ENCODE measurements at regions not wholly inside any gene's neighbourhood (a gene's known extent, or its start where the extent isn't known, plus 50 kb on each side); places are given as distances from the start of the nearest gene placed in this dataset.

GRCh38 chr7:15782656-15783055 is 96.2 kb upstream of the MEOX2 start:
- no peak overlapping the region for H3K4me3 ChIP-seq (ENCODE audit: low read length)
- intact Hi-C loops (cut with micrococcal nuclease): no loop called here
- peaks cover 0 to 14% (median 3%) of the 10 kb centered on the region in 11 donors for H3K9me3 Mint-ChIP-seq
- no peaks in the 10 kb centered on the region for H3K36me3 Mint-ChIP-seq
- POLR2A ChIA-PET: no interaction called here
- H3K9me3 ChIP-seq (ENCODE audit: control insufficient read depth in 2 of 3, low read length in 3 of 3): no peaks in the 10 kb centered on the region
- no peak overlapping the region for H3K4me3 Mint-ChIP-seq
- peaks cover 0 to 5% (median 0%) of the 10 kb centered on the region in 7 donors for H3K4me1 Mint-ChIP-seq
- H3K27ac ChIP-seq (ENCODE audit: low read depth, low read length): no peak overlapping the region
- no peaks in the 10 kb centered on the region for H3K27me3 ChIP-seq (ENCODE audit: control insufficient read depth in 2 of 2, insufficient read depth in 2 of 2, low read length in 2 of 2)
- H3K36me3 ChIP-seq (ENCODE audit: control insufficient read depth in 2 of 3, insufficient read depth in 3 of 3, low read length in 3 of 3): no peaks in the 10 kb centered on the region
- H3K27ac Mint-ChIP-seq: no peak overlapping the region
- H3K27me3 Mint-ChIP-seq: no peaks in the 10 kb centered on the region
- no peaks in the 10 kb centered on the region for H3K4me1 ChIP-seq (ENCODE audit: control insufficient read depth in 2 of 2, insufficient read depth in 2 of 2, low read length in 2 of 2)
- DNase-seq (no peak), ATAC-seq (no peak)
- CTCF ChIA-PET: no interaction called here

DNA sequence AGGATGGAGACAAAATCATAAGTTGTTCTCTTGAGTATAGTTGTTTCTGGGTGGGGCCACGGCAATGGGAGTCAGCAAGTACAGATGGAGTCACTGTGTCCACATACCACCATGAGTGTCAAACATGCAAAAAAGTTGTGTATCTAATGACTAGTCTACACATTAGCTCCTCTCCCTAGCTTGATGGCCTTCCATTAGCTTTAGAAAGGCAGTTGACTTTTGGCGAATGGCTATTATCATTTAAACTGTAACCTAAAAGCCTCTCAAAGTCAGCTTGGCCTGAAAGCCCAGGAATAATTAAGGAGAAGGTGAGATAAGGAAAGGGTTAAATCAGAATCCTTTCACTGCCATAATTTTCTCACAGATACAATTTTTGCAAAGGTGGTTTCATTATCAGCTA is 95.5 kb upstream of the MEOX2 start:
- peaks cover 0 to 12% (median 3%) of the 10 kb centered on the region in 11 donors for H3K9me3 Mint-ChIP-seq
- no peaks in the 10 kb centered on the region for H3K9me3 ChIP-seq (ENCODE audit: control insufficient read depth in 2 of 3, low read length in 3 of 3)

GRCh38 chr7:15780271-15780670 is 93.8 kb upstream of the MEOX2 start:
- H3K4me1 Mint-ChIP-seq: peaks cover 0 to 5% (median 0%) of the 10 kb centered on the region in 7 donors
- intact Hi-C loops (cut with micrococcal nuclease): no loop called here
- Histone ChIP-seq H3K4me3 (ENCODE audit: low read length) (no peak overlapping the region), H3K27ac (ENCODE audit: low read depth, low read length) (no peak overlapping the region), H3K4me1 (ENCODE audit: control insufficient read depth in 2 of 2, insufficient read depth in 2 of 2, low read length in 2 of 2) (no peaks in the 10 kb centered on the region), H3K36me3 (ENCODE audit: control insufficient read depth in 2 of 3, insufficient read depth in 3 of 3, low read length in 3 of 3) (no peaks in the 10 kb centered on the region), H3K9me3 (ENCODE audit: control insufficient read depth in 2 of 3, low read length in 3 of 3) (no peaks in the 10 kb centered on the region), H3K27me3 (ENCODE audit: control insufficient read depth in 2 of 2, insufficient read depth in 2 of 2, low read length in 2 of 2) (no peaks in the 10 kb centered on the region)
- DNase-seq (no peak), ATAC-seq (no peak)
- H3K36me3 Mint-ChIP-seq: no peaks in the 10 kb centered on the region
- no peak overlapping the region for H3K4me3 Mint-ChIP-seq
- H3K27ac Mint-ChIP-seq: no peak overlapping the region
- no peaks in the 10 kb centered on the region for H3K27me3 Mint-ChIP-seq
- ChIA-PET POLR2A (no interaction called here), CTCF (no interaction called here)
- peaks cover 0 to 12% (median 0%) of the 10 kb centered on the region in 11 donors for H3K9me3 Mint-ChIP-seq

More for the DNA sequence above, 95.5 kb upstream of the MEOX2 start:
- no peak overlapping the region for H3K4me3 ChIP-seq (ENCODE audit: low read length)
- Mint-ChIP-seq H3K27ac (no peak overlapping the region), H3K4me1 (peaks cover 0 to 5% (median 0%) of the 10 kb centered on the region in 7 donors), H3K36me3 (no peaks in the 10 kb centered on the region), H3K4me3 (no peak overlapping the region), H3K27me3 (no peaks in the 10 kb centered on the region)
- no peak overlapping the region for H3K27ac ChIP-seq (ENCODE audit: low read depth, low read length)
- no peaks in the 10 kb centered on the region for H3K27me3 ChIP-seq (ENCODE audit: control insufficient read depth in 2 of 2, insufficient read depth in 2 of 2, low read length in 2 of 2)
- intact Hi-C loops (cut with micrococcal nuclease): no loop called here
- H3K36me3 ChIP-seq (ENCODE audit: control insufficient read depth in 2 of 3, insufficient read depth in 3 of 3, low read length in 3 of 3): no peaks in the 10 kb centered on the region
- no peak for DNase-seq
- POLR2A ChIA-PET: no interaction called here
- ATAC-seq: no peak
- CTCF ChIA-PET: no interaction called here
- H3K4me1 ChIP-seq (ENCODE audit: control insufficient read depth in 2 of 2, insufficient read depth in 2 of 2, low read length in 2 of 2): no peaks in the 10 kb centered on the region

GRCh38 chr7:15778191-15778590 is 91.7 kb upstream of the MEOX2 start:
- CTCF ChIA-PET: no interaction called here
- Mint-ChIP-seq H3K4me1 (peaks cover 0 to 5% (median 0%) of the 10 kb centered on the region in 7 donors), H3K9me3 (peaks cover 0 to 15% (median 1%) of the 10 kb centered on the region in 11 donors), H3K4me3 (no peak overlapping the region), H3K27ac (no peak overlapping the region), H3K36me3 (no peaks in the 10 kb centered on the region), H3K27me3 (no peaks in the 10 kb centered on the region)
- Histone ChIP-seq H3K9me3 (ENCODE audit: control insufficient read depth in 2 of 3, low read length in 3 of 3) (no peaks in the 10 kb centered on the region), H3K4me3 (ENCODE audit: low read length) (no peak overlapping the region), H3K36me3 (ENCODE audit: control insufficient read depth in 2 of 3, insufficient read depth in 3 of 3, low read length in 3 of 3) (no peaks in the 10 kb centered on the region), H3K27me3 (ENCODE audit: control insufficient read depth in 2 of 2, insufficient read depth in 2 of 2, low read length in 2 of 2) (no peaks in the 10 kb centered on the region), H3K27ac (ENCODE audit: low read depth, low read length) (no peak overlapping the region), H3K4me1 (ENCODE audit: control insufficient read depth in 2 of 2, insufficient read depth in 2 of 2, low read length in 2 of 2) (no peaks in the 10 kb centered on the region)
- POLR2A ChIA-PET: no interaction called here
- DNase-seq: no peak
- intact Hi-C loops (cut with micrococcal nuclease): no loop called here
- no peak for ATAC-seq

DNA sequence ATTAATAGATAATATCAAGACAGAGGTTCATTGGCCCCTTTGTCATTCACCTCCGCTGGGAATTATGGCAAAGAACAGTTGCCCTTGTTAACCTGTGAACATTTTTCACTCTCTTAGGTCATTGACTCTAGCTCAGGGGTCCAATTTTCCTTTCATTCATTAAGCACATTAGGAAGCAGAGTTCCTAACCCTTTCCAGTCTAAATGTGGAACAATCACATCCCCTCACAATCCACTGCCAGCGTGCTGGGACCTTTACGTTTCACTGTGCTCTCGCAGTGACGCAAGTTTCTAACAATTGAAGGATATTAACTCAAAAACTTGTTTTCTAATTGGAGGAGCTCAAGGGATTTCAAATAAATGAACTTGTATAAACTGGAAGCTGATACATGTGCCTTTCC is 79.3 kb upstream of the MEOX2 start:
- no peaks in the 10 kb centered on the region for H3K36me3 Mint-ChIP-seq
- peaks cover 0 to 21% (median 7%) of the 10 kb centered on the region in 11 donors for H3K9me3 Mint-ChIP-seq
- no peak overlapping the region for H3K4me3 ChIP-seq (ENCODE audit: low read length)
- H3K27me3 Mint-ChIP-seq: no peaks in the 10 kb centered on the region
- no peak overlapping the region for H3K27ac ChIP-seq (ENCODE audit: low read depth, low read length)
- H3K36me3 ChIP-seq (ENCODE audit: control insufficient read depth in 2 of 3, insufficient read depth in 3 of 3, low read length in 3 of 3): no peaks in the 10 kb centered on the region
- ATAC-seq: no peak
- H3K4me1 ChIP-seq (ENCODE audit: control insufficient read depth in 2 of 2, insufficient read depth in 2 of 2, low read length in 2 of 2): no peaks in the 10 kb centered on the region
- H3K4me3 Mint-ChIP-seq: no peak overlapping the region
- CTCF ChIA-PET: no interaction called here
- H3K4me1 Mint-ChIP-seq: no peaks in the 10 kb centered on the region
- POLR2A ChIA-PET: no interaction called here
- H3K9me3 ChIP-seq (ENCODE audit: control insufficient read depth in 2 of 3, low read length in 3 of 3): no peaks in the 10 kb centered on the region
- intact Hi-C loops (cut with micrococcal nuclease): no loop called here
- H3K27ac Mint-ChIP-seq: no peak overlapping the region
- no peaks in the 10 kb centered on the region for H3K27me3 ChIP-seq (ENCODE audit: control insufficient read depth in 2 of 2, insufficient read depth in 2 of 2, low read length in 2 of 2)
- DNase-seq: no peak

- Mint-ChIP-seq H3K27me3 (no peaks in the 10 kb centered on the region), H3K4me1 (no peaks in the 10 kb centered on the region), H3K9me3 (peaks cover 0 to 14% (median 4%) of the 10 kb centered on the region in 11 donors), H3K4me3 (no peak overlapping the region), H3K36me3 (no peaks in the 10 kb centered on the region), H3K27ac (no peak overlapping the region)
- no peaks in the 10 kb centered on the region for H3K9me3 ChIP-seq (ENCODE audit: control insufficient read depth in 2 of 3, low read length in 3 of 3)
- intact Hi-C loops (cut with micrococcal nuclease): no loop called here
- ATAC-seq (no peak), DNase-seq (no peak)
- H3K4me3 ChIP-seq (ENCODE audit: low read length): no peak overlapping the region
- no peak overlapping the region for H3K27ac ChIP-seq (ENCODE audit: low read depth, low read length)
- POLR2A ChIA-PET: no interaction called here
- H3K4me1 ChIP-seq (ENCODE audit: control insufficient read depth in 2 of 2, insufficient read depth in 2 of 2, low read length in 2 of 2): no peaks in the 10 kb centered on the region
- H3K36me3 ChIP-seq (ENCODE audit: control insufficient read depth in 2 of 3, insufficient read depth in 3 of 3, low read length in 3 of 3): no peaks in the 10 kb centered on the region
- no peaks in the 10 kb centered on the region for H3K27me3 ChIP-seq (ENCODE audit: control insufficient read depth in 2 of 2, insufficient read depth in 2 of 2, low read length in 2 of 2)
- CTCF ChIA-PET: no interaction called here
These were observed 78.4 kb upstream of the MEOX2 start for GRCh38 chr7:15764851-15765382.

GRCh38 chr7:15764010-15764409 is 77.5 kb upstream of the MEOX2 start:
- peaks cover 0 to 7% (median 4%) of the 10 kb centered on the region in 11 donors for H3K9me3 Mint-ChIP-seq
- intact Hi-C loops (cut with micrococcal nuclease): no loop called here
- no peak for ATAC-seq
- no peak overlapping the region for H3K4me3 Mint-ChIP-seq
- Histone ChIP-seq H3K4me1 (ENCODE audit: control insufficient read depth in 2 of 2, insufficient read depth in 2 of 2, low read length in 2 of 2) (no peaks in the 10 kb centered on the region), H3K27ac (ENCODE audit: low read depth, low read length) (no peak overlapping the region), H3K9me3 (ENCODE audit: control insufficient read depth in 2 of 3, low read length in 3 of 3) (no peaks in the 10 kb centered on the region), H3K4me3 (ENCODE audit: low read length) (no peak overlapping the region), H3K36me3 (ENCODE audit: control insufficient read depth in 2 of 3, insufficient read depth in 3 of 3, low read length in 3 of 3) (no peaks in the 10 kb centered on the region), H3K27me3 (ENCODE audit: control insufficient read depth in 2 of 2, insufficient read depth in 2 of 2, low read length in 2 of 2) (no peaks in the 10 kb centered on the region)
- ChIA-PET POLR2A (no interaction called here), CTCF (interaction anchor here (0.6 kb wide), 1 partner anchor 17 kb away, joined by 3 read pairs; no protein-coding TSS in a partner anchor)
- DNase-seq: no peak
- no peak overlapping the region for H3K27ac Mint-ChIP-seq
- no peaks in the 10 kb centered on the region for H3K36me3 Mint-ChIP-seq
- H3K4me1 Mint-ChIP-seq: no peaks in the 10 kb centered on the region
- H3K27me3 Mint-ChIP-seq: no peaks in the 10 kb centered on the region
